Pancreas (tissue), 10 donors: ENCODE measurements at regions not wholly inside any gene's neighbourhood (a gene's known extent, or its start where the extent isn't known, plus 50 kb on each side); places are given as distances from the start of the nearest gene placed in this dataset.

Experiments used
- ATAC-seq, 4 donors: fragments of 200-7000 bp; cut with Tn5 transposase; one replicate each; pipeline versions ENCODE4 v1.8.0 to v1.9.1; 2020; ENCODE audit warnings: mild to moderate bottlenecking in 4 of 4, moderate library complexity in 4 of 4
- DNase-seq, 6 donors: peaks; one replicate each; pipeline ENCODE4 v3.0.0-alpha.2; 2020
- FAIRE-seq: peaks from 2 replicates; lab custom pipeline; 2012; peaks lifted over from hg19 to GRCh38; lab: Jason Lieb, UNC
- H3K27ac ChIP-seq, 4 donors: fragments of 200-600 bp; sonication (generic); 1 replicate in 3 of 4; 2 replicates in 1 of 4; pipeline versions ENCODE4 v1.5.0 to v1.8.0; 2020
- H3K27me3 ChIP-seq, 4 donors: fragments of 200-600 bp; one replicate each; pipeline ENCODE4 v1.8.0; 2021
- H3K36me3 ChIP-seq, 3 donors: fragments of 200-600 bp; sonication (generic) in 1 of 3; one replicate each; pipeline versions ENCODE4 v1.5.0 to v1.8.0; 2020 to 2021
- H3K4me1 ChIP-seq, 3 donors: fragments of 200-600 bp; one replicate each; pipeline ENCODE4 v1.8.0; 2021
- H3K4me3 ChIP-seq, 4 donors: fragments of 200-600 bp; sonication (generic) in 2 of 4; one replicate each; pipeline versions ENCODE4 v1.5.0 to v1.8.0; 2020 to 2021
- H3K9me3 ChIP-seq, 4 donors: fragments of 200-600 bp; one replicate each; pipeline ENCODE4 v1.8.0; 2021
- CTCF ChIP-seq, 4 donors: fragments of 200-600 bp; sonication (generic) in 3 of 4; IDR thresholded peaks; one replicate each; pipeline versions ENCODE4 v1.5.0 to v1.8.0; 2021; ENCODE audit warnings: antibody characterized with exemption in 4 of 4
- WGBS, 2 donors: extraction: QIAGEN DNeasy Blood & Tissue Kit; methylation state at CpG; one replicate each; pipeline ENCODE4 v1.1.7; 2013; 5-methylcytosine and 5-hydroxymethylcytosine counted together
- intact Hi-C, 3 donors: fragments of 100-400 bp; cut with DNase I; formaldehyde crosslinking; loops; one replicate each; pipeline versions ENCODE4 v1.11.1 to v1.14.2; 2022
- donor health status: healthy with polysubstance abuse.
- donor health status: DM: no; HTN: no; CAD: no; lungs with moderate emphysema.
- donor health status: DM: no; HTN: no; CAD: no.
- donor health status: control.
- donor health status: control.
- donor health status: Bipolar disorder and iron deficiency.
- donor health status: DM: yes; HTN: yes; CAD: no.
- donor health status: DM: no; HTN: no; CAD: no.
- donor health status: DM: no; HTN: no; CAD: no.
- donor health status: DM: yes; HTN: yes; CAD: no.

GRCh38 chr18:43634994-43635393 lies 357.7 kb upstream of the SYT4 start:
- Histone ChIP-seq H3K27ac (no peak overlapping the region), H3K4me1 (no peaks in the 10 kb centered on the region), H3K36me3 (no peaks in the 10 kb centered on the region), H3K4me3 (no peak overlapping the region), H3K27me3 (no peaks in the 10 kb centered on the region), H3K9me3 (no peaks in the 10 kb centered on the region)
- FAIRE-seq, result no peak
- DNase-seq, result no peak
- 48% methylated on average over 2 of the region's 2 CpGs for WGBS, 2 donors
- ATAC-seq, result no peak
- intact Hi-C loops, result no loop called here
- TF ChIP-seq CTCF (IDR thresholded peaks at IDR 0.05), result no peak

- Histone ChIP-seq H3K9me3 (no peaks in the 10 kb centered on the region), H3K27ac (no peak overlapping the region), H3K4me3 (no peak overlapping the region), H3K27me3 (no peaks in the 10 kb centered on the region), H3K4me1 (no peaks in the 10 kb centered on the region), H3K36me3 (no peaks in the 10 kb centered on the region)
- WGBS, 2 donors, result 93 to 97% methylated on average over 3 of the region's 3 CpGs
- TF ChIP-seq CTCF (IDR thresholded peaks at IDR 0.05), result no peak
- ATAC-seq (no peak), FAIRE-seq (no peak), DNase-seq (no peak)
- intact Hi-C loops, result no loop called here
Measured at GRCh38 chr18:43635397-43635796, 358.1 kb upstream of the SYT4 start.

GRCh38 chr18:43642727-43643330 lies 365.5 kb upstream of the SYT4 start:
- H3K4me1 ChIP-seq, result no peaks in the 10 kb centered on the region
- 72% methylated on average over 4 of the region's 4 CpGs for WGBS, 2 donors
- H3K9me3 ChIP-seq, result no peaks in the 10 kb centered on the region
- no peak for TF ChIP-seq CTCF (IDR thresholded peaks at IDR 0.05)
- FAIRE-seq (no peak), ATAC-seq (no peak), DNase-seq (no peak)
- no peaks in the 10 kb centered on the region for H3K27me3 ChIP-seq
- H3K4me3 ChIP-seq, result no peak overlapping the region
- H3K36me3 ChIP-seq, result no peaks in the 10 kb centered on the region
- intact Hi-C loops, result no loop called here
- H3K27ac ChIP-seq, result no peak overlapping the region

- DNase-seq, result no peak
- no peak for TF ChIP-seq CTCF (IDR thresholded peaks at IDR 0.05)
- FAIRE-seq, result no peak
- WGBS, 2 donors, result 89 to 90% methylated on average over 2 of the region's 2 CpGs
- Histone ChIP-seq H3K4me1 (no peaks in the 10 kb centered on the region), H3K36me3 (no peaks in the 10 kb centered on the region), H3K9me3 (no peaks in the 10 kb centered on the region), H3K4me3 (no peak overlapping the region), H3K27me3 (no peaks in the 10 kb centered on the region), H3K27ac (no peak overlapping the region)
- no peak for ATAC-seq
- intact Hi-C loops, result no loop called here
Measured at GRCh38 chr18:43648002-43648401, 370.7 kb upstream of the SYT4 start.

GRCh38 chr18:43649649-43650357 lies 372.5 kb upstream of the SYT4 start:
- H3K27me3 ChIP-seq, result no peaks in the 10 kb centered on the region
- no peak for ATAC-seq
- no peak for FAIRE-seq
- DNase-seq, result no peak
- 38 to 42% methylated on average over 1 of the region's 1 CpG for WGBS, 2 donors
- intact Hi-C loops, result no loop called here
- H3K27ac ChIP-seq, result no peak overlapping the region
- no peaks in the 10 kb centered on the region for H3K4me1 ChIP-seq
- H3K4me3 ChIP-seq, result no peak overlapping the region
- H3K9me3 ChIP-seq, result no peaks in the 10 kb centered on the region
- no peaks in the 10 kb centered on the region for H3K36me3 ChIP-seq
- TF ChIP-seq CTCF (IDR thresholded peaks at IDR 0.05), result no peak
